Osteocyte (in vitro differentiated cells): ENCODE measurements at regions not wholly inside any gene's neighbourhood (a gene's known extent, or its start where the extent isn't known, plus 50 kb on each side); places are given as distances from the start of the nearest gene placed in this dataset.

Source experiments
- DNase-seq: peaks from one replicate; pipeline ENCODE4 v3.0.0; 2021; ENCODE audit warnings: mixed read lengths; ENCODE audit not compliant: unreplicated experiment; ENCODE audit errors: extremely low spot score
- H3K27ac Mint-ChIP-seq: one replicate; pipeline ENCODE4 v1.8.0; 2021; ENCODE audit warnings: mild to moderate bottlenecking, mixed read lengths; ENCODE audit not compliant: unreplicated experiment
- H3K27me3 Mint-ChIP-seq: one replicate; pipeline ENCODE4 v1.8.0; 2021; ENCODE audit warnings: mixed read lengths; ENCODE audit not compliant: unreplicated experiment
- H3K36me3 Mint-ChIP-seq: one replicate; pipeline ENCODE4 v1.8.0; 2021; ENCODE audit warnings: mixed read lengths; ENCODE audit not compliant: unreplicated experiment
- H3K4me1 Mint-ChIP-seq: one replicate; pipeline ENCODE4 v1.8.0; 2021; ENCODE audit warnings: mixed read lengths; ENCODE audit not compliant: unreplicated experiment
- H3K4me3 Mint-ChIP-seq: one replicate; pipeline ENCODE4 v1.8.0; 2021; ENCODE audit warnings: mild to moderate bottlenecking, moderate library complexity, mixed read lengths; ENCODE audit not compliant: unreplicated experiment
- H3K9me3 Mint-ChIP-seq: one replicate; pipeline ENCODE4 v1.8.0; 2021; ENCODE audit warnings: mixed read lengths; ENCODE audit not compliant: unreplicated experiment
- CTCF ChIP-seq: fragments of 200-600 bp; sonication (generic); IDR thresholded peaks from 2 replicates; pipeline ENCODE4 v1.5.0; 2021; ENCODE audit warnings: antibody characterized with exemption, mild to moderate bottlenecking, moderate library complexity

GRCh38 chr20:57097245-57097915 is 169.1 kb downstream of the BMP7 start:
- TF ChIP-seq CTCF, result no peak
- Mint-ChIP-seq H3K4me3 (no peak overlapping the region), H3K27ac (no peak overlapping the region), H3K27me3 (peaks cover 31% of the 10 kb centered on the region), H3K4me1 (peaks cover under 1% of the 10 kb centered on the region), H3K36me3 (no peaks in the 10 kb centered on the region), H3K9me3 (no peaks in the 10 kb centered on the region)
- DNase-seq, result no peak

GRCh38 chr20:57102160-57102559 is 164.3 kb downstream of the BMP7 start:
- no peaks in the 10 kb centered on the region for H3K9me3 Mint-ChIP-seq
- no peak for DNase-seq
- H3K36me3 Mint-ChIP-seq, result no peaks in the 10 kb centered on the region
- H3K4me3 Mint-ChIP-seq, result no peak overlapping the region
- no peaks in the 10 kb centered on the region for H3K4me1 Mint-ChIP-seq
- no peak overlapping the region for H3K27ac Mint-ChIP-seq
- TF ChIP-seq CTCF, result no peak
- H3K27me3 Mint-ChIP-seq, result peaks cover 44% of the 10 kb centered on the region

DNA sequence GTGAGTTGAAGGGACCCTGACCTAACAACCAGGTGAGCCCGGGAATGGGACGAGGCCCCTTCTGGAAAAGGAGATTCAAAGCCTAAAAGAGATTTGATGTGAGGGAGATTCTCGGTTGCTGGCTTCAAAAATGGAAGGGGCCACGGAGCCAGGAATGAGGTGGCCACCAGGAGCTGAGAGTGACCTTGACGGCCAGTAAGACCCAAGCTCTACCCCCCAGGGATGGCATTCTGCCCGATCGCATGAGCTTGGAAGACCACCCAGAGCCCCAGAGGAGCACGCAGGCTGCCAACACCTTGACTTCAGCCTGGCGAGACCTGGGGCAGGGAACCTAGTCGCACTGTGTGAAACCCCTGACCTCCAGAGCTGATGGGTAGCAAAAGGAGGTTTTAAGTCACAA is 163.9 kb downstream of the BMP7 start:
- peaks cover 45% of the 10 kb centered on the region for H3K27me3 Mint-ChIP-seq
- no peak for TF ChIP-seq CTCF
- H3K27ac Mint-ChIP-seq, result no peak overlapping the region
- H3K9me3 Mint-ChIP-seq, result no peaks in the 10 kb centered on the region
- DNase-seq, result no peak
- no peak overlapping the region for H3K4me3 Mint-ChIP-seq
- H3K4me1 Mint-ChIP-seq, result no peaks in the 10 kb centered on the region
- H3K36me3 Mint-ChIP-seq, result no peaks in the 10 kb centered on the region

DNA sequence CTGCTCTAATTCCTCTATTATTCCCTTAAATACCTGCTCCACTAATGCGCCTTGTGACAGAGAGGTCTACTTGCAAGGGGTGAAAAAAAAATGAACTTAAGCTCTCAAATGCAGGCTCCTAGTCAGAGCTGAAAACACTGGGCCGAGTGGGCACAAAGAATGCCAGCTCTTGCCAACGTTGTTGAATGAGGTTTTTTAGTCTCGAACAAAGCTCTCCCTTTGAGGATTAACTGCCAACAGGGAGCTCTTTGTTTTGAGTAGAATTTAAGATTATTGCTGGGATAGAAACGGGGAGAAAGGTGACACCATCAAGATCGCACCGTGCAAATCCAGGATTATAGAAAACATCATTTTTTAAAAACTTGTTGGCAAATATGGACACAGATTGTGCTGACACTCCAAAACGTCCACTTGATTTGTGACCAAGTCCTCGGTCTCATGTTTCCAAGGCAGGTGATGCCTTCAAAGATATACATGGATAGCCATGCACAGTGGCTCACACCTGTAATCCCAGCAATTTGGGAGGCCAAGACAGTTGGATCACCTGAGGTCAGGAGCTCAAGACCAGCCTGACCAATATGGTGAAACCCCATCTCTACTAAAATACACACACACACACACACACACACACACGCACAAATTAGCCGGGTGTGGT is 163.2 kb downstream of the BMP7 start:
- no peak for DNase-seq
- Mint-ChIP-seq H3K36me3 (no peaks in the 10 kb centered on the region), H3K27me3 (peaks cover 44% of the 10 kb centered on the region), H3K4me3 (no peak overlapping the region), H3K27ac (no peak overlapping the region), H3K9me3 (no peaks in the 10 kb centered on the region), H3K4me1 (no peaks in the 10 kb centered on the region)
- no peak for TF ChIP-seq CTCF

GRCh38 chr20:57104113-57104512 is 162.3 kb downstream of the BMP7 start:
- DNase-seq, result no peak
- Mint-ChIP-seq H3K9me3 (no peaks in the 10 kb centered on the region), H3K4me1 (no peaks in the 10 kb centered on the region), H3K36me3 (no peaks in the 10 kb centered on the region), H3K27ac (no peak overlapping the region), H3K27me3 (peaks cover 43% of the 10 kb centered on the region), H3K4me3 (no peak overlapping the region)
- no peak for TF ChIP-seq CTCF
